H1 (cell line): ENCODE measurements at regions not wholly inside any gene's neighbourhood (a gene's known extent, or its start where the extent isn't known, plus 50 kb on each side); places are given as distances from the start of the nearest gene placed in this dataset.

Source experiments
- MAX ChIP-seq: IDR thresholded peaks from 2 replicates; pipeline ENCODE4 v1.6.1; 2012; ENCODE audit warnings: inconsistent platforms
- SUZ12 ChIP-seq: fragments of 200-600 bp; sonication (generic); IDR thresholded peaks from 2 replicates; pipeline ENCODE4 v1.6.1; 2012; ENCODE audit warnings: mild to moderate bottlenecking, inconsistent platforms, low read length, moderate library complexity, mixed read lengths
- TBP ChIP-seq: IDR thresholded peaks from 2 replicates; pipeline ENCODE4 v1.6.1; 2011; ENCODE audit warnings: low read depth, low read length, improper control_type of control experiment

GRCh38 chr9:24009322-24009721 is 183.3 kb upstream of the ELAVL2 start (continued):
- TF ChIP-seq MAX (no peak), TBP (no peak), SUZ12 (no peak)
